GM21515 (cell line): ENCODE measurements at regions not wholly inside any gene's neighbourhood (a gene's known extent, or its start where the extent isn't known, plus 50 kb on each side); places are given as distances from the start of the nearest gene placed in this dataset.
"Not testable (repeated sequence)": the region's sequence is repeated elsewhere in the genome, so short reads cannot be mapped to it uniquely, and the experiment has no call there.

Experiments used
- ATAC-seq: cut with Tn5 transposase; IDR thresholded peaks from one replicate; pipeline ENCODE4 v1.9.1; 2021; ENCODE audit not compliant: unreplicated experiment

GRCh38 chr12:86526060-86526595 lies 269.9 kb upstream of the MGAT4C start:
- no peak for ATAC-seq

GRCh38 chr12:86523844-86524243 lies 267.7 kb upstream of the MGAT4C start:
- no peak for ATAC-seq

GRCh38 chr12:86521870-86522269 lies 265.7 kb upstream of the MGAT4C start:
- ATAC-seq, result no peak

GRCh38 chr12:86513226-86513625 lies 257.0 kb upstream of the MGAT4C start:
- no peak for ATAC-seq

- no peak for ATAC-seq
Observed at GRCh38 chr12:86496595-86496994, 240.4 kb upstream of the MGAT4C start.

GRCh38 chr12:86484473-86484872 lies 228.3 kb upstream of the MGAT4C start:
- no peak for ATAC-seq

GRCh38 chr12:86473231-86473630 lies 217.0 kb upstream of the MGAT4C start:
- no peak for ATAC-seq

- no peak for ATAC-seq
Observed at GRCh38 chr12:86456776-86457175, 200.6 kb upstream of the MGAT4C start.

GRCh38 chr12:86456241-86456640 lies 200.1 kb upstream of the MGAT4C start:
- ATAC-seq, result no peak

- ATAC-seq, result no peak
Observed at GRCh38 chr12:86445356-86445755, 189.2 kb upstream of the MGAT4C start.

GRCh38 chr12:86435053-86435452 lies 178.9 kb upstream of the MGAT4C start:
- ATAC-seq, result no peak

- ATAC-seq, result no peak
Observed at GRCh38 chr12:86429824-86430223, 173.6 kb upstream of the MGAT4C start.

- no peak for ATAC-seq
Observed at GRCh38 chr12:86421333-86421732, 165.1 kb upstream of the MGAT4C start.

GRCh38 chr12:86414201-86414600 lies 158.0 kb upstream of the MGAT4C start:
- ATAC-seq, result no peak

- no peak for ATAC-seq
Observed at GRCh38 chr12:86411710-86412109, 155.5 kb upstream of the MGAT4C start.

- no peak for ATAC-seq
Observed at GRCh38 chr12:86407620-86408208, 151.5 kb upstream of the MGAT4C start.

- no peak for ATAC-seq
Observed at GRCh38 chr12:86389949-86390348, 133.8 kb upstream of the MGAT4C start.

- no peak for ATAC-seq
Observed at GRCh38 chr12:86387591-86388145, 131.5 kb upstream of the MGAT4C start.

- ATAC-seq, result not testable (repeated sequence)
Observed at GRCh38 chr12:86383759-86384158, 127.6 kb upstream of the MGAT4C start.

GRCh38 chr12:86379337-86379736 lies 123.1 kb upstream of the MGAT4C start:
- ATAC-seq, result no peak

GRCh38 chr12:86376052-86376451 lies 119.9 kb upstream of the MGAT4C start:
- no peak for ATAC-seq

GRCh38 chr12:86373813-86374212 lies 117.6 kb upstream of the MGAT4C start:
- no peak for ATAC-seq

GRCh38 chr12:86367137-86367536 lies 110.9 kb upstream of the MGAT4C start:
- ATAC-seq, result no peak
